Neutrophil (primary cell): ENCODE measurements at regions not wholly inside any gene's neighbourhood (a gene's known extent, or its start where the extent isn't known, plus 50 kb on each side); places are given as distances from the start of the nearest gene placed in this dataset.

Source experiments
- H3K27ac ChIP-seq: fragments of 200-600 bp; sonication (generic); 2 replicates; pipeline ENCODE4 v1.5.1; 2016; ENCODE audit warnings: mild to moderate bottlenecking, moderate library complexity
- H3K27me3 ChIP-seq: fragments of 200-600 bp; sonication (generic); 2 replicates; pipeline ENCODE4 v1.6.0; 2016; ENCODE audit warnings: mild to moderate bottlenecking
- H3K36me3 ChIP-seq: fragments of 200-600 bp; sonication (generic); 2 replicates; pipeline ENCODE4 v1.5.1; 2017
- H3K4me1 ChIP-seq, 2 experiments: fragments of 200-600 bp in 1 of 2; sonication (generic) in 1 of 2; 1 replicate in 1 of 2; 2 replicates in 1 of 2; pipeline versions ENCODE4 v1.5.1 to v1.6.1; 2013 to 2016; ENCODE audit warnings: low read depth in 1 of 2, low read length in 1 of 2, mild to moderate bottlenecking in 1 of 2, moderate library complexity in 1 of 2; ENCODE audit not compliant: control insufficient read depth in 1 of 2, insufficient read depth in 1 of 2
- H3K4me3 ChIP-seq, 2 experiments: fragments of 200-600 bp in 1 of 2; sonication (generic) in 1 of 2; 1 replicate in 1 of 2; 2 replicates in 1 of 2; pipeline ENCODE4 v1.5.1; 2013 to 2016; ENCODE audit warnings: low read depth in 1 of 2, low read length in 1 of 2, mild to moderate bottlenecking in 1 of 2, moderate library complexity in 1 of 2
- H3K9me3 ChIP-seq: fragments of 200-600 bp; sonication (generic); 2 replicates; pipeline ENCODE4 v1.5.1; 2016
- CTCF ChIP-seq: fragments of 200-600 bp; sonication (generic); IDR thresholded peaks from 2 replicates; pipeline ENCODE4 v1.5.1; 2016; ENCODE audit warnings: antibody characterized with exemption

GRCh38 chr4:27085396-27085795, 224.8 kb downstream of the STIM2 start:
- Histone ChIP-seq H3K27ac (no peak overlapping the region), H3K4me1 (peaks cover 13 to 19% of the 10 kb centered on the region in 2 experiments), H3K9me3 (no peaks in the 10 kb centered on the region), H3K4me3 (no peak overlapping the region), H3K36me3 (no peaks in the 10 kb centered on the region), H3K27me3 (peaks cover 81% of the 10 kb centered on the region)
- TF ChIP-seq CTCF: no peak

DNA sequence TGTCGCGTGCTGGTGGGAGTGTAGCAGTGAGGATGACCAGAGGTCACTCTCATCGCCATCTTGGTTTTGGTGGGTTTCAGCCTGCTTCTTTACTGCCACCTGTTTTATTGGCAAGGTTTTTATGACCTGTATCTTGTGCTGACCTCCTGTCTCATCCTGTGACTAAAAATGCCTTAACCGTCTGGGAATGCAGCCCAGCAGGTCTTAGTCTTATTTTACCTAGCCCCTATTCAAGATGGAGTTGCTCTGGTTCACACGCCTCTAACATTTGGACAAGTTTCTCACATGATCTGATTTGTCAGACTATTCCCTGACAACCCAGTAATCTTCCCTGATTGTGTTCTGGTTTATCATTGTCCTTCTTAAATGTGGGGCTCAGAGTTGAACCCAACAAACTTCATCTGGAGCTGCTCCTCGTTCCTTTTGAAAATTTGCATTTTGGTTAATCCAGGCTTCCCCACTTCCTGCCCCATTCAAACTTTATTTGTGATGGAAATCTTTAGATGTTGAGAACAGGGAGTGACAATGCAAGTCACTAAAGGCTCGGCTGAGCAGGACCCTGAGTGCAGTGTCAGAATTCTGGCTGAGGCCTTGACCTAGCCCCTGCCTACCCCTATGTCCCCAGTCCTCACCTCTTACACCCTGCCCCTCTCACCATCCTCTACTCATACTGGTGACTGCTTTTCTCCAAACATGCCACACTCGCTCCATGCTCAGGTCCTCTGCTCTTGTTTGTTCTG, 226.8 kb downstream of the STIM2 start:
- Histone ChIP-seq H3K27me3 (peaks cover 84% of the 10 kb centered on the region), H3K27ac (no peak overlapping the region), H3K4me3 (no peak overlapping the region), H3K36me3 (no peaks in the 10 kb centered on the region), H3K9me3 (no peaks in the 10 kb centered on the region), H3K4me1 (peaks cover 9 to 11% of the 10 kb centered on the region in 2 experiments)
- no peak for TF ChIP-seq CTCF

- H3K4me1 ChIP-seq: peaks cover 4 to 6% of the 10 kb centered on the region in 2 experiments
- no peaks in the 10 kb centered on the region for H3K36me3 ChIP-seq
- no peak for TF ChIP-seq CTCF
- H3K27me3 ChIP-seq: peaks cover 74% of the 10 kb centered on the region
- H3K4me3 ChIP-seq: no peak overlapping the region
- no peaks in the 10 kb centered on the region for H3K9me3 ChIP-seq
- H3K27ac ChIP-seq: no peak overlapping the region
Measured at GRCh38 chr4:27088491-27088890, 227.8 kb downstream of the STIM2 start.

DNA sequence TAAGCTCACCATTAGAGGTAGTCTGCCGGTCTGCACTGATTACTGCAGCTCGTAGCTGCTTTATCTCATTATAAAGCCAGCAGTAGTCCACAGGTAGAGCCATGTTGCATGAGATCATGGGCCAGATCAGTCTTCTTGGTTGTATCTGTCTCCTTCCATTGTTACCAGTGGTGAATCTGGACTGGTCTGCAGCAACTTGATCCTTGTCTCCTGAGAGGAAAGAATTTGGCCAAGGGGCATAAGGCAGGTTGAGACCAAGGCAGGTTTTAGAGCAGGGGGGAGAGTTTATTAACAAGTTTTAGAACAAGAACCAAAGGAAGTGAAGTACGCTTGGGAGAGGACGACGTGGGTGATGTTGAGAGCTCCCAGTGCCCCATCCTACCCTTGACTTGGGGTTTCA, 228.5 kb downstream of the STIM2 start:
- no peak overlapping the region for H3K4me3 ChIP-seq
- TF ChIP-seq CTCF: no peak
- H3K27me3 ChIP-seq: peaks cover 67% of the 10 kb centered on the region
- H3K36me3 ChIP-seq: no peaks in the 10 kb centered on the region
- peaks cover 4 to 6% of the 10 kb centered on the region in 2 experiments for H3K4me1 ChIP-seq
- no peaks in the 10 kb centered on the region for H3K9me3 ChIP-seq
- H3K27ac ChIP-seq: no peak overlapping the region

DNA sequence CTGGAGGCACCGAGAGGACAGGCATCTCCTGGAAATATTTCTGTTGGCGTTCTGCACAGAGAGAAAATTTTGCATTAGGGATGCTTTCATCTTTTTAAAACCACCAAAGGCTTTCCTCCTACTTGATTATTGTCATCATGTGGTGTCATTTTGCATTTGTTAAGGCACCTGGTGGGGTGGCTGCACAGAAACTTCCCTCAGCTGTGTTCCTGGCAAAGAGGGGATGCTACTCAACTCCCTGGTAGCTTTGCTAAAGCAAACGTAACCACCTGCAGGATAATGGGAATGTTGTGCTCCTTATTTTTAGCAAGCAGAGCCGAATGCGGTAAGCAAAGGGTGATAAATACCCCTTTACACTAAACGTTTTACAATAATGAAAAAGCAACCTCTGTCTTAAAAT, 229.8 kb downstream of the STIM2 start:
- no peaks in the 10 kb centered on the region for H3K36me3 ChIP-seq
- H3K4me3 ChIP-seq: no peak overlapping the region
- H3K27me3 ChIP-seq: peaks cover 55% of the 10 kb centered on the region
- no peak overlapping the region for H3K27ac ChIP-seq
- no peak for TF ChIP-seq CTCF
- no peaks in the 10 kb centered on the region for H3K4me1 ChIP-seq
- no peaks in the 10 kb centered on the region for H3K9me3 ChIP-seq
